Right lobe of liver (tissue), 6 donors: ENCODE measurements at regions not wholly inside any gene's neighbourhood (a gene's known extent, or its start where the extent isn't known, plus 50 kb on each side); places are given as distances from the start of the nearest gene placed in this dataset.

Source experiments
- ATAC-seq, 4 donors: fragments of 200-7000 bp; cut with Tn5 transposase; one replicate each; pipeline ENCODE4 v1.9.1; 2020; ENCODE audit warnings: mild to moderate bottlenecking in 4 of 4, moderate library complexity in 4 of 4
- DNase-seq, 3 donors: peaks; one replicate each; pipeline ENCODE4 v3.0.0-alpha.2; 2020
- H3K27ac ChIP-seq, 3 donors: fragments of 200-600 bp; one replicate each; pipeline ENCODE4 v1.8.0; 2022
- H3K27me3 ChIP-seq, 2 donors: fragments of 200-600 bp; one replicate each; pipeline ENCODE4 v1.8.0; 2022
- H3K36me3 ChIP-seq, 4 donors: fragments of 200-600 bp; sonication (generic) in 1 of 4; one replicate each; pipeline versions ENCODE4 v1.5.1 to v1.8.0; 2017 to 2022; ENCODE audit warnings: control low read depth in 1 of 4
- H3K4me1 ChIP-seq, 4 donors: fragments of 200-600 bp; sonication (generic) in 1 of 4; one replicate each; pipeline versions ENCODE4 v1.5.1 to v1.8.0; 2017 to 2022; ENCODE audit warnings: control low read depth in 1 of 4
- H3K4me3 ChIP-seq, 3 donors: fragments of 200-600 bp; one replicate each; pipeline ENCODE4 v1.8.0; 2022
- H3K9me3 ChIP-seq, 4 donors: fragments of 200-600 bp; sonication (generic) in 1 of 4; one replicate each; pipeline versions ENCODE4 v1.5.1 to v1.8.0; 2017 to 2022; ENCODE audit warnings: control low read depth in 1 of 4
- POLR2A ChIP-seq: fragments of 450-650 bp; IDR thresholded peaks from one replicate; pipeline ENCODE4 v1.6.1; 2017; ENCODE audit warnings: antibody characterized with exemption, mild to moderate bottlenecking
- WGBS: methylation state at CpG from one replicate; pipeline ENCODE4 v1.1.6; 2018; ENCODE audit warnings: low coverage, low lambda C conversion rate; ENCODE audit not compliant: insufficient coverage; ENCODE audit errors: missing lambda C conversion rate; 5-methylcytosine and 5-hydroxymethylcytosine counted together
- intact Hi-C, 2 donors: fragments of 100-400 bp; cut with DNase I; formaldehyde crosslinking; loops; one replicate each; pipeline versions ENCODE4 v1.11.2 to v1.14.1; 2022
- TF ChIP-seq, protein P1 (sequence below), 4 donors: fragments of 200-600 bp in 3 of 4; fragments of 450-650 bp in 1 of 4; IDR thresholded peaks; one replicate each; pipeline versions ENCODE4 v1.5.1 to v1.8.0; 2016 to 2022; ENCODE audit warnings: antibody characterized with exemption in 4 of 4, mild to moderate bottlenecking in 2 of 4
- donor health status: DM: no; HTN: yes; CAD: no.
- donor health status: DM: no; HTN: no; CAD: no.
- donor health status: DM: no; HTN: no; CAD: no.
- donor health status: DM: no; HTN: yes; CAD: no.
- donor health status: DM: no; HTN: yes; CAD: no.

DNA sequence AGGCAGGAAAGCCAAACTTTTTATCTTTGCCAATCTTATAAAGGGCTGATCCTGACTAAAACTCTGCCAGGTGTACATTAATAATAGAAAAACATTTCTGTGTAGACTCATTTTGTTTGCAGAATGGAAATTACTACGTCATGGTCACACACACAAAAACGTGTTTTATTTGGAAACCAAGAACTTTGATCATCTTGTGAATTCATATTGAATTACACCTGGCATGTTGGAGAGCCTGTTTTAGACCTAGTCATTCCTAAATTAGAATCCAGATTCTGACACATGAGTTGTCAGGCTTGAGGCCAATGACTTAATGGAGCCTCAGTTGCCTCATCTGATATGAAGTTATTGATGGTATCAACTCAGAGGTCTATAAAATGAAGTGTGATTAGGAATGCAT lies 235.6 kb upstream of the TENM4 start:
- Histone ChIP-seq H3K4me1 (no peaks in the 10 kb centered on the region), H3K4me3 (no peak overlapping the region), H3K9me3 (no peaks in the 10 kb centered on the region), H3K27me3 (peaks cover 0 to 6% of the 10 kb centered on the region in 2 donors), H3K27ac (no peak overlapping the region), H3K36me3 (no peaks in the 10 kb centered on the region)
- DNase-seq (no peak), ATAC-seq (no peak)
- intact Hi-C loops = no loop called here
- 24% methylated on average over 2 of the region's 2 CpGs for WGBS
- no peak for TF ChIP-seq POLR2A
- TF ChIP-seq, protein P1, sequence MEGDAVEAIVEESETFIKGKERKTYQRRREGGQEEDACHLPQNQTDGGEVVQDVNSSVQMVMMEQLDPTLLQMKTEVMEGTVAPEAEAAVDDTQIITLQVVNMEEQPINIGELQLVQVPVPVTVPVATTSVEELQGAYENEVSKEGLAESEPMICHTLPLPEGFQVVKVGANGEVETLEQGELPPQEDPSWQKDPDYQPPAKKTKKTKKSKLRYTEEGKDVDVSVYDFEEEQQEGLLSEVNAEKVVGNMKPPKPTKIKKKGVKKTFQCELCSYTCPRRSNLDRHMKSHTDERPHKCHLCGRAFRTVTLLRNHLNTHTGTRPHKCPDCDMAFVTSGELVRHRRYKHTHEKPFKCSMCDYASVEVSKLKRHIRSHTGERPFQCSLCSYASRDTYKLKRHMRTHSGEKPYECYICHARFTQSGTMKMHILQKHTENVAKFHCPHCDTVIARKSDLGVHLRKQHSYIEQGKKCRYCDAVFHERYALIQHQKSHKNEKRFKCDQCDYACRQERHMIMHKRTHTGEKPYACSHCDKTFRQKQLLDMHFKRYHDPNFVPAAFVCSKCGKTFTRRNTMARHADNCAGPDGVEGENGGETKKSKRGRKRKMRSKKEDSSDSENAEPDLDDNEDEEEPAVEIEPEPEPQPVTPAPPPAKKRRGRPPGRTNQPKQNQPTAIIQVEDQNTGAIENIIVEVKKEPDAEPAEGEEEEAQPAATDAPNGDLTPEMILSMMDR (IDR thresholded peaks at IDR 0.05) = no peak

DNA sequence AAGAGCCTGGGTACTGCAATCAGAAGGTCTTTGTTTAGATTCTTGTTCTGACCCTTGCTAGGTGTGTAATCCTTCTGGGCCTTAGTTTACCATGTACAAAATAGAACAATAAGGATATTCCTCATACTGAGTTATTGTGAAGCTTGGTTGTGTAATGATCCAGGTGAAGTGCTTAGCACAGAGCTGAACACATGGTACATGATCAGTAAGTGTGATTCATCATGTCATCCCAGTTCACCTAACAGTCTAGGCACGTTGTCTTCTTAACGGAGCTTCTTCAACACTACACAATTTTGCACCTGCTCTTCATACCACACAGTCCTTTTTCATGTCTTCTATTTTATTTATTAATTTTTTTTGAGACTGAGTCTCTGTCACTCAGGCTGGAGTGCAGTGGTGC lies 234.3 kb upstream of the TENM4 start:
- Histone ChIP-seq H3K27ac (no peak overlapping the region), H3K36me3 (no peaks in the 10 kb centered on the region), H3K4me1 (no peaks in the 10 kb centered on the region), H3K9me3 (no peaks in the 10 kb centered on the region), H3K27me3 (peaks cover 0 to 6% of the 10 kb centered on the region in 2 donors), H3K4me3 (no peak overlapping the region)
- WGBS = no CpG with 5 or more reads among the region's 2 CpGs
- no peak for DNase-seq
- ATAC-seq = no peak
- TF ChIP-seq POLR2A = no peak
- TF ChIP-seq, protein P1 (IDR thresholded peaks at IDR 0.05) = no peak
- intact Hi-C loops = no loop called here

DNA sequence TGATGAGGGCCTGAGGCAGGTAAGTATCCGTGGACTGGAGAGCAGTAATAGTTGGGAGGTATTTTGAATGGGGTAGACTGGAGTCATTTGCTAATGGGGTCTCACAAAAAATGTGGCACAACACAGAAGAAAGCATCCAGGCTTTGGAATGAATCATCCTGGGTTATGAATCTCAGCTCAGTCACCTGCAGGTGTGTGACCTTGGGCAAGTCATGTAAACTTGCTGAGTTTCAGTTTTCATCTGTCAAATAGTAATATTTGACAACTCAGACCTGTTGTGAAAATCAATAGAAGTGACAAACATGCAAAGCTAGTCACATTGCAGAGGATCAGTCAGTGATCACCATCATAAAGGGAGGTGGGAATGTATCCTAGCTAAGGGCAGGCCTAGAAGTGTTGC lies 232.0 kb upstream of the TENM4 start:
- TF ChIP-seq, protein P1 (IDR thresholded peaks at IDR 0.05) = no peak
- TF ChIP-seq POLR2A = no peak
- Histone ChIP-seq H3K4me3 (no peak overlapping the region), H3K36me3 (no peaks in the 10 kb centered on the region), H3K27me3 (peaks cover 0 to 6% of the 10 kb centered on the region in 2 donors), H3K9me3 (no peaks in the 10 kb centered on the region), H3K4me1 (no peaks in the 10 kb centered on the region), H3K27ac (no peak overlapping the region)
- 67% methylated on average over 1 of the region's 1 CpG for WGBS
- ATAC-seq (no peak), DNase-seq (no peak)
- intact Hi-C loops = no loop called here

DNA sequence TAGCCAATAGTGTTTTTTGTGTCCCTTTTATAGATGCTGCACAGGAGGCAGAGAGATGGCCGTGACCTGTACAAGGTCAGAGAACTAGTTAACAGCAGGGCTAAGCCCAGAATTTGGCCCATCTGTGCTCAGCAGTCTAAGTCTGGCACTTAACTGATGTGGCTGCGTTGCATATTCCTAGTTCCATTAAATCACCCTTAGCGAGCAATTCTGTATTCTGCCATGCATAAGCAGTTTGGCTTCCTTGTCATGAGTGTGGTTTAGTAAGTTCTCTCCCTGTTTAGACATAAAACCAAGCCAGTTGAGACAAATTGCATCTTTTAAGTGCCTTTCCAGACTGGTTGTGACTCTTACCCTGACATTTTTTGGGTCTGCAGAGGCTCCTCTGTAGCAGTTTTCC lies 230.6 kb upstream of the TENM4 start:
- 83% methylated on average over 3 of the region's 3 CpGs for WGBS
- no peak overlapping the region for H3K4me3 ChIP-seq
- no peaks in the 10 kb centered on the region for H3K36me3 ChIP-seq
- no peak for ATAC-seq
- H3K9me3 ChIP-seq = no peaks in the 10 kb centered on the region
- no peak overlapping the region for H3K27ac ChIP-seq
- H3K4me1 ChIP-seq = no peaks in the 10 kb centered on the region
- intact Hi-C loops = no loop called here
- peaks cover 0 to 6% of the 10 kb centered on the region in 2 donors for H3K27me3 ChIP-seq
- DNase-seq = no peak
- TF ChIP-seq, protein P1 (IDR thresholded peaks at IDR 0.05) = no peak
- TF ChIP-seq POLR2A = no peak

DNA sequence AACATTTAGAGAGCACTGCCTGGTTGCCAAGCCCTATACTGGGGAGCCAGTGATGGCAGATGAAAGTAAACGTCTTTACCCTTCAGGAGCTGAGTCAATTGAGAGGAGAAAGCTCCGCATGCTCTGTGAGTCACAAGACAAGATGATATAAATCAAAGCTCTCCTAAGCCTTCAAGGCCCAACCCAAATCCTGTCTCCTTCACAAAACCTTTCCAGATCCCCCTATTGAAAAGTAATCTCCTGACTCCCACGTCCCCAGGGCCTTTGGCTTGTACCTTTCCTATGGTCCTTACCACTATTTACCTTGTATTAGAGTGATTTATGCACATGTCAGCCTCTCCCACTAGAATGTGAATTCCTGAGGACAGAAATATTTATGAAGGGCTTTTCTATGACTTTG lies 230.1 kb upstream of the TENM4 start:
- 44% methylated on average over 3 of the region's 3 CpGs for WGBS
- H3K36me3 ChIP-seq = no peaks in the 10 kb centered on the region
- H3K27me3 ChIP-seq = peaks cover 0 to 6% of the 10 kb centered on the region in 2 donors
- no peak overlapping the region for H3K27ac ChIP-seq
- intact Hi-C loops = no loop called here
- H3K9me3 ChIP-seq = no peaks in the 10 kb centered on the region
- no peak overlapping the region for H3K4me3 ChIP-seq
- TF ChIP-seq, protein P1 (IDR thresholded peaks at IDR 0.05) = no peak
- no peak for TF ChIP-seq POLR2A
- H3K4me1 ChIP-seq = no peaks in the 10 kb centered on the region
- no peak for DNase-seq
- no peak for ATAC-seq
